ENCODE measurements at regions not wholly inside any gene's neighbourhood (a gene's known extent, or its start where the extent isn't known, plus 50 kb on each side); places are given as distances from the start of the nearest gene placed in this dataset.

DNA sequence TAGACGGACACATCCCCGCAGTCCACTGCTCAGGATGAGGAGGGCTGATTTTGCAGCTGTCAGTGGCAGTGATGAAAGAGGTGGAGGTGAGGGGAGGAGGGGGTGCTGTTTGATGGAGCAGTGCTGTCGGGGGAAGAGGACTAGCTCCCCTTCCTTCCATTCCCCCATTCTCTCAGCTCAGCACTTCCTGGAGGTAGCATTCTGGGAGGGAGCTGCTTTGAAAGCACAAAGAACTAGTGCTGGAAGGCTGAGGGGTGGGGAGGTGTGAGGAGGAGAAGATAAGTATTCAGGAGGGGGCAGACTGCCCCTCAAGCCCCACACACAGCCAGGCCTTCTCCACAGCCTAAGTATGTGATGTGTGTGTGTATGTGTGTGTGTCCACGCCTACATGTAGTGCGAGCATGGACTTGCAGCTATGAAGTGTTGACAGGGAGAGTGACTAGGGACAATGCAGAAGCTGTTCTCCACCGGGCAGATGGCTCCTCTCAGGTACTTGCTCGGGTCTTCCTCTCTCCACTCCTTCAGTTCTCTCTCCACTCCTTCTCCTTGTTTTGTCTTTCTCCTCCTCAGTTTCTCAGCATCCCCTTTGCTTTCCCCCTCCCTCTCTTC, 65.5 kb upstream of the HSPA9 start (continued):
- TF ChIP-seq, protein P1, sequence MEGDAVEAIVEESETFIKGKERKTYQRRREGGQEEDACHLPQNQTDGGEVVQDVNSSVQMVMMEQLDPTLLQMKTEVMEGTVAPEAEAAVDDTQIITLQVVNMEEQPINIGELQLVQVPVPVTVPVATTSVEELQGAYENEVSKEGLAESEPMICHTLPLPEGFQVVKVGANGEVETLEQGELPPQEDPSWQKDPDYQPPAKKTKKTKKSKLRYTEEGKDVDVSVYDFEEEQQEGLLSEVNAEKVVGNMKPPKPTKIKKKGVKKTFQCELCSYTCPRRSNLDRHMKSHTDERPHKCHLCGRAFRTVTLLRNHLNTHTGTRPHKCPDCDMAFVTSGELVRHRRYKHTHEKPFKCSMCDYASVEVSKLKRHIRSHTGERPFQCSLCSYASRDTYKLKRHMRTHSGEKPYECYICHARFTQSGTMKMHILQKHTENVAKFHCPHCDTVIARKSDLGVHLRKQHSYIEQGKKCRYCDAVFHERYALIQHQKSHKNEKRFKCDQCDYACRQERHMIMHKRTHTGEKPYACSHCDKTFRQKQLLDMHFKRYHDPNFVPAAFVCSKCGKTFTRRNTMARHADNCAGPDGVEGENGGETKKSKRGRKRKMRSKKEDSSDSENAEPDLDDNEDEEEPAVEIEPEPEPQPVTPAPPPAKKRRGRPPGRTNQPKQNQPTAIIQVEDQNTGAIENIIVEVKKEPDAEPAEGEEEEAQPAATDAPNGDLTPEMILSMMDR (IDR thresholded peaks at IDR 0.05; ENCODE audit: low read depth, low read length, missing input control) = no peak
- TF ChIP-seq GABPA (IDR thresholded peaks at IDR 0.05 in 1 of 2, conservative IDR thresholded peaks at IDR 0.05 in 1 of 2) = no peak
- no peak for TF ChIP-seq HNF4A (conservative IDR thresholded peaks at IDR 0.05)
- TF ChIP-seq, protein P2, sequence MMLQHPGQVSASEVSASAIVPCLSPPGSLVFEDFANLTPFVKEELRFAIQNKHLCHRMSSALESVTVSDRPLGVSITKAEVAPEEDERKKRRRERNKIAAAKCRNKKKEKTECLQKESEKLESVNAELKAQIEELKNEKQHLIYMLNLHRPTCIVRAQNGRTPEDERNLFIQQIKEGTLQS (IDR thresholded peaks at IDR 0.05) = no peak
- TF ChIP-seq FOXA1 (IDR thresholded peaks at IDR 0.05) = no peak
- TF ChIP-seq NR2F2 (IDR thresholded peaks at IDR 0.05) = no peak
- TF ChIP-seq HNF4G (IDR thresholded peaks at IDR 0.05) = no peak

DNA sequence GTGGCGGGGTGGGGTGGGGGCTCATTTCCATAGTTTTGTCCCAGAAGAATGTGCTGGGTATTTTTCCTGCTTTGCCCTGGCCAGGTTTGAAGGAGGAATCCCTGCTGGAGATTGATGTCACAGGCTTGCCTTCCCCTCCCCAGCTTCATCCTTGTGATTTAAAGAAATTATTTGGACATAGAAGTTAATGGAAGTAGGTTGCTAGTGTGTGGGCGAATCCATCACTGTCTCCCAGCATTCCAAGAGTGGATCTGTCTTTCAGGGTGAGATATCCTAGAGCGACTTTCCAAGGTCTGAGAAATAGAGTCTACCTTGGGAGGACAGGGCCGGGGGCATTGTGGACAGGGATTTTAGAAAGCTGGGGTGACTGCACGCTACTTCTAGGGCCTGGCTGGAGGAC, 64.9 kb upstream of the HSPA9 start:
- WGBS = 90% methylated on average over 5 of the region's 5 CpGs
- Histone ChIP-seq H3K9me3 (ENCODE audit: control insufficient read depth in 4 of 4, low read length in 3 of 4) (no peaks in the 10 kb centered on the region), H3K4me3 (ENCODE audit: low read depth in 1 of 3, low read length in 3 of 3) (no peak overlapping the region), H3K27me3 (ENCODE audit: control insufficient read depth in 4 of 4, insufficient read depth in 4 of 4, low read length in 3 of 4) (no peaks in the 10 kb centered on the region), H3K27ac (ENCODE audit: low read depth in 1 of 2, low read length in 2 of 2) (no peak overlapping the region), H3K36me3 (ENCODE audit: control insufficient read depth in 4 of 4, insufficient read depth in 3 of 4, low read depth in 1 of 4, low read length in 3 of 4) (no peaks in the 10 kb centered on the region), H3K4me1 (ENCODE audit: control insufficient read depth in 4 of 4, insufficient read depth in 4 of 4, low read length in 3 of 4) (no peaks in the 10 kb centered on the region), H3K9ac (ENCODE audit: low read depth in 1 of 2, low read length in 2 of 2) (no peak overlapping the region)
- no peak for DNase-seq (ENCODE audit: low spot score)
- TF ChIP-seq, protein P2 (IDR thresholded peaks at IDR 0.05) = no peak
- TF ChIP-seq GABPA (IDR thresholded peaks at IDR 0.05 in 1 of 2, conservative IDR thresholded peaks at IDR 0.05 in 1 of 2) (no peak), HNF4G (IDR thresholded peaks at IDR 0.05) (no peak), SP1 (IDR thresholded peaks at IDR 0.05) (no peak), JUND (IDR thresholded peaks at IDR 0.05) (no peak), NR2F2 (IDR thresholded peaks at IDR 0.05) (no peak)
- TF ChIP-seq, protein P3, sequence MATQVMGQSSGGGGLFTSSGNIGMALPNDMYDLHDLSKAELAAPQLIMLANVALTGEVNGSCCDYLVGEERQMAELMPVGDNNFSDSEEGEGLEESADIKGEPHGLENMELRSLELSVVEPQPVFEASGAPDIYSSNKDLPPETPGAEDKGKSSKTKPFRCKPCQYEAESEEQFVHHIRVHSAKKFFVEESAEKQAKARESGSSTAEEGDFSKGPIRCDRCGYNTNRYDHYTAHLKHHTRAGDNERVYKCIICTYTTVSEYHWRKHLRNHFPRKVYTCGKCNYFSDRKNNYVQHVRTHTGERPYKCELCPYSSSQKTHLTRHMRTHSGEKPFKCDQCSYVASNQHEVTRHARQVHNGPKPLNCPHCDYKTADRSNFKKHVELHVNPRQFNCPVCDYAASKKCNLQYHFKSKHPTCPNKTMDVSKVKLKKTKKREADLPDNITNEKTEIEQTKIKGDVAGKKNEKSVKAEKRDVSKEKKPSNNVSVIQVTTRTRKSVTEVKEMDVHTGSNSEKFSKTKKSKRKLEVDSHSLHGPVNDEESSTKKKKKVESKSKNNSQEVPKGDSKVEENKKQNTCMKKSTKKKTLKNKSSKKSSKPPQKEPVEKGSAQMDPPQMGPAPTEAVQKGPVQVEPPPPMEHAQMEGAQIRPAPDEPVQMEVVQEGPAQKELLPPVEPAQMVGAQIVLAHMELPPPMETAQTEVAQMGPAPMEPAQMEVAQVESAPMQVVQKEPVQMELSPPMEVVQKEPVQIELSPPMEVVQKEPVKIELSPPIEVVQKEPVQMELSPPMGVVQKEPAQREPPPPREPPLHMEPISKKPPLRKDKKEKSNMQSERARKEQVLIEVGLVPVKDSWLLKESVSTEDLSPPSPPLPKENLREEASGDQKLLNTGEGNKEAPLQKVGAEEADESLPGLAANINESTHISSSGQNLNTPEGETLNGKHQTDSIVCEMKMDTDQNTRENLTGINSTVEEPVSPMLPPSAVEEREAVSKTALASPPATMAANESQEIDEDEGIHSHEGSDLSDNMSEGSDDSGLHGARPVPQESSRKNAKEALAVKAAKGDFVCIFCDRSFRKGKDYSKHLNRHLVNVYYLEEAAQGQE (IDR thresholded peaks at IDR 0.05) = no peak
- TF ChIP-seq, protein P4, sequence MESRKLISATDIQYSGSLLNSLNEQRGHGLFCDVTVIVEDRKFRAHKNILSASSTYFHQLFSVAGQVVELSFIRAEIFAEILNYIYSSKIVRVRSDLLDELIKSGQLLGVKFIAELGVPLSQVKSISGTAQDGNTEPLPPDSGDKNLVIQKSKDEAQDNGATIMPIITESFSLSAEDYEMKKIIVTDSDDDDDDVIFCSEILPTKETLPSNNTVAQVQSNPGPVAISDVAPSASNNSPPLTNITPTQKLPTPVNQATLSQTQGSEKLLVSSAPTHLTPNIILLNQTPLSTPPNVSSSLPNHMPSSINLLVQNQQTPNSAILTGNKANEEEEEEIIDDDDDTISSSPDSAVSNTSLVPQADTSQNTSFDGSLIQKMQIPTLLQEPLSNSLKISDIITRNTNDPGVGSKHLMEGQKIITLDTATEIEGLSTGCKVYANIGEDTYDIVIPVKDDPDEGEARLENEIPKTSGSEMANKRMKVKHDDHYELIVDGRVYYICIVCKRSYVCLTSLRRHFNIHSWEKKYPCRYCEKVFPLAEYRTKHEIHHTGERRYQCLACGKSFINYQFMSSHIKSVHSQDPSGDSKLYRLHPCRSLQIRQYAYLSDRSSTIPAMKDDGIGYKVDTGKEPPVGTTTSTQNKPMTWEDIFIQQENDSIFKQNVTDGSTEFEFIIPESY (IDR thresholded peaks at IDR 0.05) = no peak
- TF ChIP-seq, protein P5, sequence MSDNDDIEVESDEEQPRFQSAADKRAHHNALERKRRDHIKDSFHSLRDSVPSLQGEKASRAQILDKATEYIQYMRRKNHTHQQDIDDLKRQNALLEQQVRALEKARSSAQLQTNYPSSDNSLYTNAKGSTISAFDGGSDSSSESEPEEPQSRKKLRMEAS (IDR thresholded peaks at IDR 0.05) = no peak
